DOHH2 (cell line): ENCODE measurements at regions not wholly inside any gene's neighbourhood (a gene's known extent, or its start where the extent isn't known, plus 50 kb on each side); places are given as distances from the start of the nearest gene placed in this dataset.

Experiments
- H3F3A ChIP-seq: fragments of 200-600 bp; sonication (generic), shearing (Covaris generic); 2 replicates; pipeline ENCODE4 v1.6.0; 2016; ENCODE audit warnings: antibody characterized with exemption, mild to moderate bottlenecking; ENCODE audit not compliant: control insufficient read depth, insufficient read depth
- H3K27ac ChIP-seq: fragments of 200-600 bp; sonication (generic); 2 replicates; pipeline ENCODE4 v1.5.1; 2014; ENCODE audit warnings: low read depth, mild to moderate bottlenecking, low read length, moderate library complexity
- H3K27me3 ChIP-seq: fragments of 200-600 bp; sonication (generic); 2 replicates; pipeline ENCODE4 v1.6.1; 2014; ENCODE audit warnings: mild to moderate bottlenecking, low read length, mixed read lengths; ENCODE audit not compliant: control insufficient read depth
- H3K36me3 ChIP-seq: fragments of 200-600 bp; sonication (generic); 2 replicates; pipeline ENCODE4 v1.6.1; 2014; ENCODE audit warnings: mild to moderate bottlenecking, low read length, moderate library complexity, mixed read lengths; ENCODE audit not compliant: control insufficient read depth
- H3K4me1 ChIP-seq: fragments of 200-600 bp; sonication (generic); 2 replicates; pipeline ENCODE4 v1.6.1; 2014; ENCODE audit warnings: mild to moderate bottlenecking, low read length, mixed read lengths; ENCODE audit not compliant: control insufficient read depth
- H3K4me2 ChIP-seq: fragments of 200-600 bp; sonication (generic); 2 replicates; pipeline ENCODE4 v1.6.0; 2014; ENCODE audit warnings: mild to moderate bottlenecking, low read length, moderate library complexity
- H3K4me3 ChIP-seq: fragments of 200-600 bp; sonication (generic); 2 replicates; pipeline ENCODE4 v1.5.1; 2014; ENCODE audit warnings: mild to moderate bottlenecking, low read length, mixed read lengths
- H3K79me2 ChIP-seq: fragments of 200-600 bp; sonication (generic); 2 replicates; pipeline ENCODE4 v1.6.1; 2014; ENCODE audit warnings: mild to moderate bottlenecking, low read length, mixed read lengths; ENCODE audit not compliant: control insufficient read depth
- H3K9me2 ChIP-seq: fragments of 200-600 bp; sonication (generic); replicated peaks from 2 replicates; pipeline ENCODE4 v1.6.1; 2014; ENCODE audit warnings: mild to moderate bottlenecking, low read length, mixed read lengths; ENCODE audit not compliant: control insufficient read depth
- H3K9me3 ChIP-seq: fragments of 200-600 bp; sonication (generic); 2 replicates; pipeline ENCODE4 v1.6.1; 2014; ENCODE audit warnings: antibody characterized with exemption, low read length, mixed read lengths; ENCODE audit not compliant: control insufficient read depth, insufficient read depth
- H4K20me1 ChIP-seq: fragments of 200-600 bp; sonication (generic); 2 replicates; pipeline ENCODE4 v1.6.0; 2014; ENCODE audit warnings: low read depth, mild to moderate bottlenecking, antibody characterized with exemption, low read length, moderate library complexity; ENCODE audit not compliant: control insufficient read depth, insufficient read depth
- EZH2phosphoT487 ChIP-seq: fragments of 200-600 bp; sonication (generic); IDR thresholded peaks from 2 replicates; pipeline ENCODE4 v1.6.1; 2017; ENCODE audit warnings: borderline replicate concordance, mild to moderate bottlenecking, antibody characterized with exemption, low read length, moderate library complexity, mixed read lengths
- TF ChIP-seq, protein P1 (sequence below): fragments of 200-600 bp; sonication (generic); IDR thresholded peaks from one replicate; pipeline ENCODE4 v1.5.1; 2014; ENCODE audit warnings: antibody characterized with exemption, mild to moderate bottlenecking, low read depth, low read length; ENCODE audit not compliant: poor library complexity, severe bottlenecking

DNA sequence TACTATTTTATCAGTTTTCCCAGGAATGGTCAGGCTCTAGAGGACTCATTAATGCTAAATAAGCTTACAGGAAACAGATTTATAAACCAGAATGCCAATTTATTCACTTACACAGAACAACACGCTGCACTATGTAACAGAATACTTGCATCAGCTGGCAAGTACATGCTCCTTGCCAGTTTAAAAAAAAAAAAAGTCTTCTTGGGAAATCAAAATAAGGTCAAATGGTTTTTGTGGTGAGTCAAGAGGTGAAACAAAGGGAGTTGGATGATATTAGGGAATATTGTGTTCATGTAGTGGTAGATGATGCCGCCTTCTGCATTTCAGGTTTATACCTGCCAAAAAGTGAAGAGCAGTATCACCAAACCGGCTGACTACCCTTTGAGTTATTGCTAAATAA lies 1322.1 kb upstream of the ZEB2 start:
- no peak overlapping the region for H3K4me3 ChIP-seq

DNA sequence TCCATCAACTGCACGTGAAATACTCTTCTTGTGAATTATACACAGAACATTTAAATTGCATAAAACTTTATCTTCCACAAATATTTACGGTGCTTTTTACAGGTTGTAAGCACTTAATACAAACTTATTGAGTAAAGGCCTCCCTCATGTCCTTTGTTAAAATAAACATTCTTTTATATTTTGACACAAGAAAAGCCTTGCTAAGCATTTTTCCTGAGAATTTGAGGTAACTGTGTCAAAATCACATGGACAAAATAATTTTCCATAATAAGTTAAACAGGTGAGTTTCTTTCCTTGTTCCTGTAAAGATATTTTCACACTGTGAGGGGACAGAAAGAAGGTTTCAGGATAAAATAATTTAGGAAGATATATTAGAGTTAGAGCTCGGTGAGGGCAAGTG lies 1317.1 kb upstream of the ZEB2 start:
- no peaks in the 10 kb centered on the region for H3K36me3 ChIP-seq
- H3K4me1 ChIP-seq, result no peaks in the 10 kb centered on the region
- TF ChIP-seq, protein P1, sequence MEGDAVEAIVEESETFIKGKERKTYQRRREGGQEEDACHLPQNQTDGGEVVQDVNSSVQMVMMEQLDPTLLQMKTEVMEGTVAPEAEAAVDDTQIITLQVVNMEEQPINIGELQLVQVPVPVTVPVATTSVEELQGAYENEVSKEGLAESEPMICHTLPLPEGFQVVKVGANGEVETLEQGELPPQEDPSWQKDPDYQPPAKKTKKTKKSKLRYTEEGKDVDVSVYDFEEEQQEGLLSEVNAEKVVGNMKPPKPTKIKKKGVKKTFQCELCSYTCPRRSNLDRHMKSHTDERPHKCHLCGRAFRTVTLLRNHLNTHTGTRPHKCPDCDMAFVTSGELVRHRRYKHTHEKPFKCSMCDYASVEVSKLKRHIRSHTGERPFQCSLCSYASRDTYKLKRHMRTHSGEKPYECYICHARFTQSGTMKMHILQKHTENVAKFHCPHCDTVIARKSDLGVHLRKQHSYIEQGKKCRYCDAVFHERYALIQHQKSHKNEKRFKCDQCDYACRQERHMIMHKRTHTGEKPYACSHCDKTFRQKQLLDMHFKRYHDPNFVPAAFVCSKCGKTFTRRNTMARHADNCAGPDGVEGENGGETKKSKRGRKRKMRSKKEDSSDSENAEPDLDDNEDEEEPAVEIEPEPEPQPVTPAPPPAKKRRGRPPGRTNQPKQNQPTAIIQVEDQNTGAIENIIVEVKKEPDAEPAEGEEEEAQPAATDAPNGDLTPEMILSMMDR, result no peak
- TF ChIP-seq EZH2phosphoT487, result no peak
- no peaks in the 10 kb centered on the region for H3F3A ChIP-seq
- no peaks in the 10 kb centered on the region for H3K9me2 ChIP-seq
- no peak overlapping the region for H3K4me2 ChIP-seq
- no peak overlapping the region for H3K4me3 ChIP-seq
- no peak overlapping the region for H3K27ac ChIP-seq
- no peaks in the 10 kb centered on the region for H3K79me2 ChIP-seq
- no peaks in the 10 kb centered on the region for H3K9me3 ChIP-seq
- no peaks in the 10 kb centered on the region for H3K27me3 ChIP-seq
- no peaks in the 10 kb centered on the region for H4K20me1 ChIP-seq

More for the DNA sequence above, 1322.1 kb upstream of the ZEB2 start:
- H3K9me3 ChIP-seq, result peaks cover 15% of the 10 kb centered on the region
- H3K4me2 ChIP-seq, result no peak overlapping the region
- peaks cover 17% of the 10 kb centered on the region for H3K36me3 ChIP-seq
- H4K20me1 ChIP-seq, result no peaks in the 10 kb centered on the region
- no peaks in the 10 kb centered on the region for H3F3A ChIP-seq
- no peaks in the 10 kb centered on the region for H3K79me2 ChIP-seq
- no peaks in the 10 kb centered on the region for H3K9me2 ChIP-seq
- TF ChIP-seq, protein P1, result no peak
- TF ChIP-seq EZH2phosphoT487, result no peak
- no peak overlapping the region for H3K27ac ChIP-seq
- no peaks in the 10 kb centered on the region for H3K27me3 ChIP-seq
- peaks cover 17% of the 10 kb centered on the region for H3K4me1 ChIP-seq

DNA sequence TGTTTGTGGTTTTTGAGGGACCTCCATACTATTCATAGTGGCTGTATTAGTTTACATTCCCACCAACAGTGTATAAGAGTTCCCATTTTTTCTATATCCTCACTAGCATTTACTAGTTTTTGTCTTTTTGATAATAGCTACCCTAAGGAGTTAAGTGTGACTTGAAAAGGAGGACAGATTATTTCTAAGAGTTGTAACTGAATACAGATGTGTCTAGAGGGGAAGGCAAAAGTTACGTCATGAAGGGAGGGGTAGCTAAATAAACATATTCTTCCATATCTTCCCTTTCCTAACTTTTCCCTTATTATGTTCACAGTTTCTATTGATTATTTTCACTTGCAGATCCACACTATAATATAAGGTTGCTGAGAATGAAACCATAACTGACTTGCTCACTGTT lies 1315.7 kb upstream of the ZEB2 start:
- Histone ChIP-seq H3K4me2 (no peak overlapping the region), H3F3A (no peaks in the 10 kb centered on the region), H3K79me2 (no peaks in the 10 kb centered on the region), H3K9me3 (no peaks in the 10 kb centered on the region), H3K4me1 (no peaks in the 10 kb centered on the region), H3K27me3 (no peaks in the 10 kb centered on the region), H3K9me2 (no peaks in the 10 kb centered on the region), H3K4me3 (no peak overlapping the region), H3K36me3 (no peaks in the 10 kb centered on the region), H4K20me1 (no peaks in the 10 kb centered on the region), H3K27ac (no peak overlapping the region)
- no peak for TF ChIP-seq EZH2phosphoT487
- TF ChIP-seq, protein P1, result no peak

- Histone ChIP-seq H3K4me1 (no peaks in the 10 kb centered on the region), H3K4me3 (no peak overlapping the region), H4K20me1 (no peaks in the 10 kb centered on the region), H3K9me2 (no peaks in the 10 kb centered on the region), H3K79me2 (no peaks in the 10 kb centered on the region), H3K4me2 (no peak overlapping the region), H3K27me3 (no peaks in the 10 kb centered on the region), H3K9me3 (no peaks in the 10 kb centered on the region), H3K36me3 (no peaks in the 10 kb centered on the region), H3K27ac (no peak overlapping the region), H3F3A (no peaks in the 10 kb centered on the region)
- TF ChIP-seq EZH2phosphoT487, result no peak
- TF ChIP-seq, protein P1, result no peak
These were observed 1312.8 kb upstream of the ZEB2 start for GRCh38 chr2:145832681-145833080.
